ENCODE measurements at regions not wholly inside any gene's neighbourhood (a gene's known extent, or its start where the extent isn't known, plus 50 kb on each side); places are given as distances from the start of the nearest gene placed in this dataset.

DNA sequence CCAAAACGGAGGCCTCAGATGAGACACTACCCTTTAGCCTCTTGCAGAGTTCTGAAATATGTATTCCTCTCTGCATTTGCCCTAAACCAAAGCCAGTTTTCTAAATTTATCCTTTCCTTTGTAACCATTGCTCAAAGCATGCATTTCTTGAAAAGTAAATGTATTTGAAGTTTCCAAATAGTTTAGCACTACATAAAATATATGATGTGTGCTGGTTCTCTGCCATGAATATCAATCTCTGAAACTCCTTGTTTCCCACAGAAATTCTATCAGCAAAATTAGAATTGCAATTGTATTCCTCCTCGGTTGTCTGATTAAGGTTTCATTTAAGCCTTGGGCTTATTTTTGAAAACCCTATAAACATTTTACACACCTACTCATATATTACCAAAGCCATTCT, 137.1 kb upstream of the SYT6 start:
- Histone ChIP-seq H3K4me1 (replicated peaks in 1 of 2; ENCODE audit: control insufficient read depth in 2 of 2, insufficient read depth in 2 of 2, low read length in 2 of 2) (no peaks in the 10 kb centered on the region), H3K9me1 (ENCODE audit: control insufficient read depth, insufficient read depth, low read length) (no peaks in the 10 kb centered on the region), H3K4me3 (no peak overlapping the region), H3K27ac (ENCODE audit: extremely low read depth, low read depth, low read length) (no peak overlapping the region), H3K9me3 (replicated peaks; ENCODE audit: control insufficient read depth, insufficient read depth, low read depth, low read length) (no peaks in the 10 kb centered on the region), H3K27me3 (ENCODE audit: control insufficient read depth in 2 of 2, insufficient read depth in 2 of 2, low read length in 2 of 2) (peaks cover 23 to 26% of the 10 kb centered on the region in 2 experiments; a peak in 3 of 5 replicates), H3K36me3 (ENCODE audit: control insufficient read depth, insufficient read depth, low read length) (no peaks in the 10 kb centered on the region), H2AFZ (ENCODE audit: low read depth, low read length) (no peak overlapping the region), H3K4me2 (ENCODE audit: insufficient read depth, low read length) (no peak overlapping the region), H4K20me1 (replicated peaks; ENCODE audit: control insufficient read depth, insufficient read depth, low read length) (no peaks in the 10 kb centered on the region), H3K79me2 (ENCODE audit: control insufficient read depth, insufficient read depth, low read length) (no peaks in the 10 kb centered on the region), H3K9ac (ENCODE audit: insufficient read depth in 1 of 2, low read depth in 2 of 2, low read length in 2 of 2) (no peak overlapping the region)
- FAIRE-seq (no peak), ATAC-seq (no peak), DNase-seq (ENCODE audit: extremely low read depth in 1 of 4, low spot score in 3 of 4) (no peak)
- in situ Hi-C loops (cut with MboI) (no loop called here), intact Hi-C loops (cut with micrococcal nuclease) (no loop called here)
- TF ChIP-seq TBP (optimal IDR thresholded peaks at IDR 0.05; ENCODE audit: low read depth, low read length) (no peak), RFX1 (IDR thresholded peaks at IDR 0.05) (no peak)
- POLR2A ChIA-PET, result interaction anchor here (1.1 kb wide), 1 partner anchor 8 kb away, joined by 4 read pairs; no protein-coding TSS in a partner anchor
- CTCF ChIA-PET (ENCODE audit: low intra/inter-chr PET ratio), result no interaction called here
- BruUV-seq (replicated peaks), result no TSS peak
- 0% methylated on average over 2 of the region's 2 CpGs for WGBS (ENCODE audit: insufficient coverage, low coverage, missing lambda C conversion rate)

GRCh38 chr1:114290341-114290740, 136.7 kb upstream of the SYT6 start:
- WGBS (ENCODE audit: insufficient coverage, low coverage, missing lambda C conversion rate), result 1% methylated on average over 4 of the region's 4 CpGs
- Histone ChIP-seq H3K79me2 (ENCODE audit: control insufficient read depth, insufficient read depth, low read length) (no peaks in the 10 kb centered on the region), H3K36me3 (ENCODE audit: control insufficient read depth, insufficient read depth, low read length) (no peaks in the 10 kb centered on the region), H3K4me2 (ENCODE audit: insufficient read depth, low read length) (no peak overlapping the region), H3K9me3 (replicated peaks; ENCODE audit: control insufficient read depth, insufficient read depth, low read depth, low read length) (no peaks in the 10 kb centered on the region), H2AFZ (ENCODE audit: low read depth, low read length) (no peak overlapping the region), H3K27ac (ENCODE audit: extremely low read depth, low read depth, low read length) (no peak overlapping the region), H3K9ac (ENCODE audit: insufficient read depth in 1 of 2, low read depth in 2 of 2, low read length in 2 of 2) (no peak overlapping the region), H4K20me1 (replicated peaks; ENCODE audit: control insufficient read depth, insufficient read depth, low read length) (no peaks in the 10 kb centered on the region), H3K9me1 (ENCODE audit: control insufficient read depth, insufficient read depth, low read length) (no peaks in the 10 kb centered on the region), H3K27me3 (ENCODE audit: control insufficient read depth in 2 of 2, insufficient read depth in 2 of 2, low read length in 2 of 2) (peaks cover 23 to 25% of the 10 kb centered on the region in 2 experiments; a peak in 3 of 5 replicates), H3K4me1 (replicated peaks in 1 of 2; ENCODE audit: control insufficient read depth in 2 of 2, insufficient read depth in 2 of 2, low read length in 2 of 2) (no peaks in the 10 kb centered on the region), H3K4me3 (no peak overlapping the region)
- FAIRE-seq (no peak), ATAC-seq (no peak), DNase-seq (ENCODE audit: extremely low read depth in 1 of 4, low spot score in 3 of 4) (no peak)
- in situ Hi-C loops (cut with MboI) (no loop called here), intact Hi-C loops (cut with micrococcal nuclease) (no loop called here)
- ChIA-PET CTCF (ENCODE audit: low intra/inter-chr PET ratio) (no interaction called here), POLR2A (interaction anchor here (0.8 kb wide), 1 partner anchor 144 kb away, joined by 3 read pairs; no protein-coding TSS in a partner anchor)
- no TSS peak for BruUV-seq (replicated peaks)
- TF ChIP-seq RFX5 (IDR thresholded peaks at IDR 0.05; ENCODE audit: low read depth, low read length) (no peak), ZNF121 (CRISPR knock-in tag; conservative IDR thresholded peaks at IDR 0.05) (no peak), ZBTB8A (IDR thresholded peaks at IDR 0.05; ENCODE audit: partially characterized antibody) (no peak), KAT2B (IDR thresholded peaks at IDR 0.05; ENCODE audit: low read depth, low read length) (no peak), RBFOX2 (IDR thresholded peaks at IDR 0.05; ENCODE audit: low read depth, low read length) (no peak), AFF4 (CRISPR knock-in tag; IDR thresholded peaks at IDR 0.05) (no peak), DIDO1 (tag; IDR thresholded peaks at IDR 0.05; ENCODE audit: low read depth) (no peak), ZNF274 (IDR thresholded peaks at IDR 0.05; ENCODE audit: borderline replicate concordance, low read depth, low read length) (no peak), ZFPM2 (CRISPR knock-in tag; IDR thresholded peaks at IDR 0.05) (no peak), ZNF79 (CRISPR knock-in tag; IDR thresholded peaks at IDR 0.05; ENCODE audit: low read depth) (no peak), RHOXF2B (CRISPR knock-in tag; conservative IDR thresholded peaks at IDR 0.05) (no peak), ZNF561 (CRISPR knock-in tag; conservative IDR thresholded peaks at IDR 0.05) (no peak), MAZ (CRISPR knock-in tag; conservative IDR thresholded peaks at IDR 0.05 in 1 of 2, IDR thresholded peaks at IDR 0.05 in 1 of 2) (no peak)

All from K562 (cell line).